ENCODE measurements at regions not wholly inside any gene's neighbourhood (a gene's known extent, or its start where the extent isn't known, plus 50 kb on each side); places are given as distances from the start of the nearest gene placed in this dataset.
A peak's percentile ranks its signal among the peaks of the same experiment; 100 is the strongest.

- Histone ChIP-seq H3K4me3 (ENCODE audit: low read length in 2 of 2) (no peak overlapping the region), H3K27me3 (ENCODE audit: control insufficient read depth in 2 of 2, insufficient read depth in 2 of 2, low read length in 2 of 2) (no peaks in the 10 kb centered on the region), H3K27ac (ENCODE audit: low read depth in 2 of 2, low read length in 2 of 2) (no peak overlapping the region), H3K9me3 (ENCODE audit: control insufficient read depth in 2 of 2, low read length in 2 of 2) (no peaks in the 10 kb centered on the region), H3K36me3 (ENCODE audit: control insufficient read depth in 2 of 2, insufficient read depth in 2 of 2, low read length in 2 of 2) (no peaks in the 10 kb centered on the region), H3K4me1 (ENCODE audit: control insufficient read depth in 2 of 2, insufficient read depth in 2 of 2, low read length in 2 of 2) (no peaks in the 10 kb centered on the region), H3K9ac (ENCODE audit: low read depth in 1 of 2, low read length in 2 of 2) (no peak overlapping the region)
Observed at GRCh38 chr10:44024356-44025116, 360.4 kb downstream of the CXCL12 start.

- Histone ChIP-seq H3K9me3 (ENCODE audit: control insufficient read depth in 2 of 2, low read length in 2 of 2) (no peaks in the 10 kb centered on the region), H3K27me3 (ENCODE audit: control insufficient read depth in 2 of 2, insufficient read depth in 2 of 2, low read length in 2 of 2) (no peaks in the 10 kb centered on the region), H3K27ac (ENCODE audit: low read depth in 2 of 2, low read length in 2 of 2) (no peak overlapping the region), H3K4me3 (ENCODE audit: low read length in 2 of 2) (no peak overlapping the region), H3K9ac (ENCODE audit: low read depth in 1 of 2, low read length in 2 of 2) (no peak overlapping the region), H3K4me1 (ENCODE audit: control insufficient read depth in 2 of 2, insufficient read depth in 2 of 2, low read length in 2 of 2) (no peaks in the 10 kb centered on the region), H3K36me3 (ENCODE audit: control insufficient read depth in 2 of 2, insufficient read depth in 2 of 2, low read length in 2 of 2) (no peaks in the 10 kb centered on the region)
Observed at GRCh38 chr10:44023517-44023916, 361.4 kb downstream of the CXCL12 start.

GRCh38 chr10:44022203-44022602, 362.7 kb downstream of the CXCL12 start:
- no peaks in the 10 kb centered on the region for H3K27me3 ChIP-seq (ENCODE audit: control insufficient read depth in 2 of 2, insufficient read depth in 2 of 2, low read length in 2 of 2)
- no peaks in the 10 kb centered on the region for H3K36me3 ChIP-seq (ENCODE audit: control insufficient read depth in 2 of 2, insufficient read depth in 2 of 2, low read length in 2 of 2)
- H3K4me3 ChIP-seq (ENCODE audit: low read length in 2 of 2): no peak overlapping the region
- no peak overlapping the region for H3K27ac ChIP-seq (ENCODE audit: low read depth in 2 of 2, low read length in 2 of 2)
- no peak overlapping the region for H3K9ac ChIP-seq (ENCODE audit: low read depth in 1 of 2, low read length in 2 of 2)
- H3K9me3 ChIP-seq (ENCODE audit: control insufficient read depth in 2 of 2, low read length in 2 of 2): no peaks in the 10 kb centered on the region
- H3K4me1 ChIP-seq (ENCODE audit: control insufficient read depth in 2 of 2, insufficient read depth in 2 of 2, low read length in 2 of 2): peaks cover 3% of the 10 kb centered on the region in 2 donors

GRCh38 chr10:44020322-44021111, 364.4 kb downstream of the CXCL12 start:
- Histone ChIP-seq H3K9ac (ENCODE audit: low read depth in 1 of 2, low read length in 2 of 2) (no peak overlapping the region), H3K4me1 (ENCODE audit: control insufficient read depth in 2 of 2, insufficient read depth in 2 of 2, low read length in 2 of 2) (peaks cover 3% of the 10 kb centered on the region in 2 donors), H3K36me3 (ENCODE audit: control insufficient read depth in 2 of 2, insufficient read depth in 2 of 2, low read length in 2 of 2) (no peaks in the 10 kb centered on the region), H3K9me3 (ENCODE audit: control insufficient read depth in 2 of 2, low read length in 2 of 2) (no peaks in the 10 kb centered on the region), H3K27ac (ENCODE audit: low read depth in 2 of 2, low read length in 2 of 2) (no peak overlapping the region), H3K4me3 (ENCODE audit: low read length in 2 of 2) (no peak overlapping the region), H3K27me3 (ENCODE audit: control insufficient read depth in 2 of 2, insufficient read depth in 2 of 2, low read length in 2 of 2) (no peaks in the 10 kb centered on the region)

GRCh38 chr10:44017483-44018145, 367.3 kb downstream of the CXCL12 start:
- Histone ChIP-seq H3K9ac (ENCODE audit: low read depth in 1 of 2, low read length in 2 of 2) (no peak overlapping the region), H3K9me3 (ENCODE audit: control insufficient read depth in 2 of 2, low read length in 2 of 2) (no peaks in the 10 kb centered on the region), H3K4me3 (ENCODE audit: low read length in 2 of 2) (no peak overlapping the region), H3K4me1 (ENCODE audit: control insufficient read depth in 2 of 2, insufficient read depth in 2 of 2, low read length in 2 of 2) (peaks cover 3% of the 10 kb centered on the region in 2 donors), H3K27ac (ENCODE audit: low read depth in 2 of 2, low read length in 2 of 2) (peak overlapping the region; percentile 28 to 35), H3K27me3 (ENCODE audit: control insufficient read depth in 2 of 2, insufficient read depth in 2 of 2, low read length in 2 of 2) (no peaks in the 10 kb centered on the region), H3K36me3 (ENCODE audit: control insufficient read depth in 2 of 2, insufficient read depth in 2 of 2, low read length in 2 of 2) (no peaks in the 10 kb centered on the region)

GRCh38 chr10:44016589-44017482, 368.1 kb downstream of the CXCL12 start:
- H3K36me3 ChIP-seq (ENCODE audit: control insufficient read depth in 2 of 2, insufficient read depth in 2 of 2, low read length in 2 of 2): no peaks in the 10 kb centered on the region
- H3K4me1 ChIP-seq (ENCODE audit: control insufficient read depth in 2 of 2, insufficient read depth in 2 of 2, low read length in 2 of 2): peaks cover 3% of the 10 kb centered on the region in 2 donors
- H3K27me3 ChIP-seq (ENCODE audit: control insufficient read depth in 2 of 2, insufficient read depth in 2 of 2, low read length in 2 of 2): no peaks in the 10 kb centered on the region
- H3K9me3 ChIP-seq (ENCODE audit: control insufficient read depth in 2 of 2, low read length in 2 of 2): no peaks in the 10 kb centered on the region
- peak overlapping the region; percentile 28 for H3K27ac ChIP-seq (ENCODE audit: low read depth in 2 of 2, low read length in 2 of 2)
- no peak overlapping the region for H3K4me3 ChIP-seq (ENCODE audit: low read length in 2 of 2)
- no peak overlapping the region for H3K9ac ChIP-seq (ENCODE audit: low read depth in 1 of 2, low read length in 2 of 2)

- no peaks in the 10 kb centered on the region for H3K9me3 ChIP-seq (ENCODE audit: control insufficient read depth in 2 of 2, low read length in 2 of 2)
- no peaks in the 10 kb centered on the region for H3K36me3 ChIP-seq (ENCODE audit: control insufficient read depth in 2 of 2, insufficient read depth in 2 of 2, low read length in 2 of 2)
- H3K4me3 ChIP-seq (ENCODE audit: low read length in 2 of 2): no peak overlapping the region
- H3K27me3 ChIP-seq (ENCODE audit: control insufficient read depth in 2 of 2, insufficient read depth in 2 of 2, low read length in 2 of 2): no peaks in the 10 kb centered on the region
- no peak overlapping the region for H3K9ac ChIP-seq (ENCODE audit: low read depth in 1 of 2, low read length in 2 of 2)
- H3K4me1 ChIP-seq (ENCODE audit: control insufficient read depth in 2 of 2, insufficient read depth in 2 of 2, low read length in 2 of 2): peaks cover 3% of the 10 kb centered on the region in 2 donors
- H3K27ac ChIP-seq (ENCODE audit: low read depth in 2 of 2, low read length in 2 of 2): peak overlapping the region in 1 of 2 donors; percentile 28
Observed at GRCh38 chr10:44015702-44016500, 367.2 kb upstream of the ZNF32 start.

- H3K9ac ChIP-seq (ENCODE audit: low read depth in 1 of 2, low read length in 2 of 2): no peak overlapping the region
- H3K9me3 ChIP-seq (ENCODE audit: control insufficient read depth in 2 of 2, low read length in 2 of 2): no peaks in the 10 kb centered on the region
- H3K27ac ChIP-seq (ENCODE audit: low read depth in 2 of 2, low read length in 2 of 2): no peak overlapping the region
- H3K4me3 ChIP-seq (ENCODE audit: low read length in 2 of 2): no peak overlapping the region
- H3K27me3 ChIP-seq (ENCODE audit: control insufficient read depth in 2 of 2, insufficient read depth in 2 of 2, low read length in 2 of 2): no peaks in the 10 kb centered on the region
- H3K4me1 ChIP-seq (ENCODE audit: control insufficient read depth in 2 of 2, insufficient read depth in 2 of 2, low read length in 2 of 2): peaks cover 3% of the 10 kb centered on the region in 2 donors
- H3K36me3 ChIP-seq (ENCODE audit: control insufficient read depth in 2 of 2, insufficient read depth in 2 of 2, low read length in 2 of 2): no peaks in the 10 kb centered on the region
Observed at GRCh38 chr10:44014644-44015250, 366.1 kb upstream of the ZNF32 start.

GRCh38 chr10:44013981-44014380, 365.3 kb upstream of the ZNF32 start:
- Histone ChIP-seq H3K36me3 (ENCODE audit: control insufficient read depth in 2 of 2, insufficient read depth in 2 of 2, low read length in 2 of 2) (no peaks in the 10 kb centered on the region), H3K27me3 (ENCODE audit: control insufficient read depth in 2 of 2, insufficient read depth in 2 of 2, low read length in 2 of 2) (no peaks in the 10 kb centered on the region), H3K27ac (ENCODE audit: low read depth in 2 of 2, low read length in 2 of 2) (no peak overlapping the region), H3K4me1 (ENCODE audit: control insufficient read depth in 2 of 2, insufficient read depth in 2 of 2, low read length in 2 of 2) (peaks cover 3% of the 10 kb centered on the region in 2 donors), H3K4me3 (ENCODE audit: low read length in 2 of 2) (no peak overlapping the region), H3K9me3 (ENCODE audit: control insufficient read depth in 2 of 2, low read length in 2 of 2) (no peaks in the 10 kb centered on the region), H3K9ac (ENCODE audit: low read depth in 1 of 2, low read length in 2 of 2) (no peak overlapping the region)

All from mucosa of rectum (tissue), 2 donors.